ENCODE measurements at regions not wholly inside any gene's neighbourhood (a gene's known extent, or its start where the extent isn't known, plus 50 kb on each side); places are given as distances from the start of the nearest gene placed in this dataset.

DNA sequence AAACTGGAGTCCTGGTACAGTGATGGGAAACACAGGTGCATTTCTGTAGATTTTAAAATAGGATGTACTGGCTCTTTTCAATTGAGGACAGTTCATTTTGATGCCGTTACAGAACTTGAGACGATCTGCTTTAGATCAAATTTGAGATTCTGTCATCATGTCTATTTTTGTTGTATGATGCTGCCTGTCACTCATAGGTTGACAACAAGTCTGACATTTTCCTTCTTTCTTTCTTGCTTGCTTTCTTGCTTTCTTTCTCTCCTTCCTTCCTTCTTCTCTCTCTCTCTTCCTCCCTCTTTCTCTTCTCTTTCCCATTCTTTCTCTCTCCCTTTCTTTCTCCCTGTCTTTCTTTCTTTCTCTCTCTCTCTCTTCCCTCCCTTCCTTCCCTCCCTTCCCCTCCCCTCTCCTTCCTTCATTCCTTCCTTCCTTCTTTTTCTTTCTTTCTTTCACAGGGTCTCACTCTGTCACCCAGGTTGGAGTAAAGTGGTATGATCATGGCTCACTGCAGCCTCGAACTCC, 152.6 kb upstream of the SGK1 start:
- no peak overlapping the region for H3K4me3 ChIP-seq (replicated peaks in 1 of 2; ENCODE audit: low read depth in 2 of 2, low read length in 2 of 2)
- TF ChIP-seq, protein P1, sequence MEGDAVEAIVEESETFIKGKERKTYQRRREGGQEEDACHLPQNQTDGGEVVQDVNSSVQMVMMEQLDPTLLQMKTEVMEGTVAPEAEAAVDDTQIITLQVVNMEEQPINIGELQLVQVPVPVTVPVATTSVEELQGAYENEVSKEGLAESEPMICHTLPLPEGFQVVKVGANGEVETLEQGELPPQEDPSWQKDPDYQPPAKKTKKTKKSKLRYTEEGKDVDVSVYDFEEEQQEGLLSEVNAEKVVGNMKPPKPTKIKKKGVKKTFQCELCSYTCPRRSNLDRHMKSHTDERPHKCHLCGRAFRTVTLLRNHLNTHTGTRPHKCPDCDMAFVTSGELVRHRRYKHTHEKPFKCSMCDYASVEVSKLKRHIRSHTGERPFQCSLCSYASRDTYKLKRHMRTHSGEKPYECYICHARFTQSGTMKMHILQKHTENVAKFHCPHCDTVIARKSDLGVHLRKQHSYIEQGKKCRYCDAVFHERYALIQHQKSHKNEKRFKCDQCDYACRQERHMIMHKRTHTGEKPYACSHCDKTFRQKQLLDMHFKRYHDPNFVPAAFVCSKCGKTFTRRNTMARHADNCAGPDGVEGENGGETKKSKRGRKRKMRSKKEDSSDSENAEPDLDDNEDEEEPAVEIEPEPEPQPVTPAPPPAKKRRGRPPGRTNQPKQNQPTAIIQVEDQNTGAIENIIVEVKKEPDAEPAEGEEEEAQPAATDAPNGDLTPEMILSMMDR (IDR thresholded peaks at IDR 0.05; ENCODE audit: low read depth, low read length), result no peak
- DNase-seq (ENCODE audit: low read depth in 2 of 2), result no peak

DNA sequence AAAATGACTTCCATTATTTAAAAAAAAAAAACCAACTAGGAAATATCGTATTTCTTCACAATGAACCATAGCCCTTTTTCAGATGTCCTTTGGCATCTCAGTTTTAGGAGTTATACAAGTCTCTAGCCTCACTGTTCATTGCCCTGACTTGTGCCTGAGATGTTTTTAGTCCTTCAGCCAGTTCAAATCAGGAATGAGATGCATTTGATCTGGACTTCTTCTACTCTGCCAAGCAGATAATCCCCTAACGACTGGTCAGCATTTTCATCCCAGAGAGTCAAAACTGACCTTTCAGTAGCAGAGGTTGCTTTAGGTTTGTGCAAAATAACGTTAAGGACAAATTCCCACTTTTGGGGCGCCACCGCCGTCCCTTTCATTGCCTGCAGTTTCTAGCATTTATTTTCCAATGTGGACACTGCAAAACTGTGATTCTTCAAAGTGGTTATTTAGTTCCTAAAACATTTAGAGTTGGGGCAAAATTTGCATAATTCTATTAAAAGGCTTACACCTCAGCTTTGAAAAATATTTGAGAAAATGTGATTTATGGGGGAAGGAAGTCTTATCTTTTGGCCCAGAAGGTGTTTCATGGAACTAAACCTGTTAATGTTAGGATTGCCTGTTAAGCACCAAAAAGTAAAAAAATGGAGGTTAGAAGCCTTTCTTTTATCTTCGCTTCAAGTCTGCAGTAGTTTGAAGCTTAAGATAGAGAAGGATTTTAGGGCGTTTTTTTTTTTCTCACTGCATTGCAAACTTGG, 152.0 kb upstream of the SGK1 start:
- DNase-seq (ENCODE audit: low read depth in 2 of 2), result no peak
- no peak overlapping the region for H3K4me3 ChIP-seq (replicated peaks in 1 of 2; ENCODE audit: low read depth in 2 of 2, low read length in 2 of 2)
- TF ChIP-seq, protein P1 (IDR thresholded peaks at IDR 0.05; ENCODE audit: low read depth, low read length), result no peak

- TF ChIP-seq, protein P1 (IDR thresholded peaks at IDR 0.05; ENCODE audit: low read depth, low read length), result no peak
- no peak overlapping the region for H3K4me3 ChIP-seq (replicated peaks in 1 of 2; ENCODE audit: low read depth in 2 of 2, low read length in 2 of 2)
- DNase-seq (ENCODE audit: low read depth in 2 of 2), result no peak
Observed at GRCh38 chr6:134468633-134469032, 150.7 kb upstream of the SGK1 start.

- no peak for DNase-seq (ENCODE audit: low read depth in 2 of 2)
- no peak overlapping the region for H3K4me3 ChIP-seq (replicated peaks in 1 of 2; ENCODE audit: low read depth in 2 of 2, low read length in 2 of 2)
- TF ChIP-seq, protein P1 (IDR thresholded peaks at IDR 0.05; ENCODE audit: low read depth, low read length), result no peak
Observed at GRCh38 chr6:134467620-134468019, 149.7 kb upstream of the SGK1 start.

- peak in 1 of 2 donors; percentile 39 for DNase-seq (ENCODE audit: low read depth in 2 of 2)
- no peak overlapping the region for H3K4me3 ChIP-seq (replicated peaks in 1 of 2; ENCODE audit: low read depth in 2 of 2, low read length in 2 of 2)
- TF ChIP-seq, protein P1 (IDR thresholded peaks at IDR 0.05; ENCODE audit: low read depth, low read length), result no peak
Observed at GRCh38 chr6:134466771-134467525, 149.0 kb upstream of the SGK1 start.

GRCh38 chr6:134464690-134465411, 146.9 kb upstream of the SGK1 start:
- peak; percentile 46 to 58 for DNase-seq (ENCODE audit: low read depth in 2 of 2)
- no peak overlapping the region for H3K4me3 ChIP-seq (replicated peaks in 1 of 2; ENCODE audit: low read depth in 2 of 2, low read length in 2 of 2)
- TF ChIP-seq, protein P1 (IDR thresholded peaks at IDR 0.05; ENCODE audit: low read depth, low read length), result no peak

All from cardiac fibroblast (primary cell).